HEK293 (cell line): ENCODE measurements at regions not wholly inside any gene's neighbourhood (a gene's known extent, or its start where the extent isn't known, plus 50 kb on each side); places are given as distances from the start of the nearest gene placed in this dataset.

Experiments used
- ATF2 ChIP-seq: fragments of 450-650 bp; formaldehyde crosslinking; IDR thresholded peaks from 2 replicates; pipeline ENCODE4 v1.5.1; 2016; ENCODE audit warnings: missing biosample characterization, missing genetic modification characterization, low read depth
- OSR2 ChIP-seq: fragments of 450-650 bp; formaldehyde crosslinking; IDR thresholded peaks from 2 replicates; pipeline ENCODE4 v1.5.1; 2016; ENCODE audit warnings: missing biosample characterization, missing genetic modification characterization
- REST ChIP-seq: fragments of 450-650 bp; formaldehyde crosslinking; IDR thresholded peaks from 2 replicates; pipeline ENCODE4 v1.5.1; 2016; ENCODE audit warnings: missing biosample characterization, missing genetic modification characterization
- ZNF138 ChIP-seq: fragments of 450-650 bp; formaldehyde crosslinking; IDR thresholded peaks from 2 replicates; pipeline ENCODE4 v1.5.1; 2016; ENCODE audit warnings: missing biosample characterization, missing genetic modification characterization, borderline replicate concordance
- ZNF292 ChIP-seq: fragments of 450-650 bp; formaldehyde crosslinking; IDR thresholded peaks from 2 replicates; pipeline ENCODE4 v1.5.1; 2016; ENCODE audit warnings: low read depth, missing biosample characterization, missing genetic modification characterization, borderline replicate concordance
- TF ChIP-seq, protein P1 (sequence below): sonication (generic); formaldehyde crosslinking; IDR thresholded peaks from 2 replicates; pipeline ENCODE4 v1.8.1; 2022; ENCODE audit warnings: mild to moderate bottlenecking, moderate library complexity, missing genetic modification reagents
- TF ChIP-seq, protein P2 (sequence below): fragments of 450-650 bp; formaldehyde crosslinking; IDR thresholded peaks from 2 replicates; pipeline ENCODE4 v1.5.1; 2016; ENCODE audit warnings: missing biosample characterization, missing genetic modification characterization

DNA sequence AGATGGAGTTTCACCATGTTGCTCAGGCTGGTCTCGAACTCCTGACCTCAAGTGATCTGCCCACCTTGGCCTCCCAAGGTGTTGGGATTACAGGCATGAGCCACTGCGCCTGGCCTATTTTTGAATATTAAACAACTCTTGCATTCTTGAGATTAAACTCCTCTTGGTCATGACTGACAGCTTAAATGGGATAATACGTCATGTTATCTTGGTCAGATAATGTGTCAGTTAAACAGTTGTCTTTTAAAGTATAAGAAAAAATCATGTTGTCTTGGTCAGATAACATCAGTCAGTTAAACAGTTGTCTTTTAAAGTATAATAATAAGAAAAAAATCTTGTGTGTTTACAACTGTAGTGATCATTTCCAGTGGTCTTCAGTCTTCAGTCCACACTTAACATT lies 73.6 kb upstream of the SYPL1 start:
- TF ChIP-seq ATF2 (no peak), OSR2 (tag by site-specific recombination) (no peak), ZNF138 (tag by site-specific recombination) (no peak), ZNF292 (tag by site-specific recombination) (no peak), REST (tag by site-specific recombination) (no peak)
- TF ChIP-seq, protein P1, sequence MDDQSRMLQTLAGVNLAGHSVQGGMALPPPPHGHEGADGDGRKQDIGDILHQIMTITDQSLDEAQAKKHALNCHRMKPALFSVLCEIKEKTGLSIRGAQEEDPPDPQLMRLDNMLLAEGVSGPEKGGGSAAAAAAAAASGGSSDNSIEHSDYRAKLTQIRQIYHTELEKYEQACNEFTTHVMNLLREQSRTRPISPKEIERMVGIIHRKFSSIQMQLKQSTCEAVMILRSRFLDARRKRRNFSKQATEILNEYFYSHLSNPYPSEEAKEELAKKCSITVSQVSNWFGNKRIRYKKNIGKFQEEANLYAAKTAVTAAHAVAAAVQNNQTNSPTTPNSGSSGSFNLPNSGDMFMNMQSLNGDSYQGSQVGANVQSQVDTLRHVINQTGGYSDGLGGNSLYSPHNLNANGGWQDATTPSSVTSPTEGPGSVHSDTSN (CRISPR knock-in tag) = no peak
- TF ChIP-seq, protein P2, sequence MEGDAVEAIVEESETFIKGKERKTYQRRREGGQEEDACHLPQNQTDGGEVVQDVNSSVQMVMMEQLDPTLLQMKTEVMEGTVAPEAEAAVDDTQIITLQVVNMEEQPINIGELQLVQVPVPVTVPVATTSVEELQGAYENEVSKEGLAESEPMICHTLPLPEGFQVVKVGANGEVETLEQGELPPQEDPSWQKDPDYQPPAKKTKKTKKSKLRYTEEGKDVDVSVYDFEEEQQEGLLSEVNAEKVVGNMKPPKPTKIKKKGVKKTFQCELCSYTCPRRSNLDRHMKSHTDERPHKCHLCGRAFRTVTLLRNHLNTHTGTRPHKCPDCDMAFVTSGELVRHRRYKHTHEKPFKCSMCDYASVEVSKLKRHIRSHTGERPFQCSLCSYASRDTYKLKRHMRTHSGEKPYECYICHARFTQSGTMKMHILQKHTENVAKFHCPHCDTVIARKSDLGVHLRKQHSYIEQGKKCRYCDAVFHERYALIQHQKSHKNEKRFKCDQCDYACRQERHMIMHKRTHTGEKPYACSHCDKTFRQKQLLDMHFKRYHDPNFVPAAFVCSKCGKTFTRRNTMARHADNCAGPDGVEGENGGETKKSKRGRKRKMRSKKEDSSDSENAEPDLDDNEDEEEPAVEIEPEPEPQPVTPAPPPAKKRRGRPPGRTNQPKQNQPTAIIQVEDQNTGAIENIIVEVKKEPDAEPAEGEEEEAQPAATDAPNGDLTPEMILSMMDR (tag by site-specific recombination) = no peak
